Transverse colon (tissue), 4 donors: ENCODE measurements at regions not wholly inside any gene's neighbourhood (a gene's known extent, or its start where the extent isn't known, plus 50 kb on each side); places are given as distances from the start of the nearest gene placed in this dataset.

ENCODE experiments used
- DNase-seq: peaks from one replicate; pipeline ENCODE4 v3.0.0-alpha.2; 2019
- H3K27ac ChIP-seq, 4 donors: fragments of 200-600 bp; sonication (generic); 2 replicates each; pipeline ENCODE4 v1.5.1; 2016 to 2018; ENCODE audit warnings: inconsistent platforms in 4 of 4
- H3K27me3 ChIP-seq: fragments of 200-600 bp; sonication (generic); 2 replicates; pipeline ENCODE4 v1.5.1; 2017; ENCODE audit warnings: inconsistent platforms
- H3K36me3 ChIP-seq, 4 donors: fragments of 200-600 bp; sonication (generic); 2 replicates each; pipeline ENCODE4 v1.5.1; 2017 to 2019; ENCODE audit warnings: inconsistent platforms in 4 of 4
- H3K4me1 ChIP-seq, 4 donors: fragments of 200-600 bp; sonication (generic); 2 replicates each; pipeline ENCODE4 v1.5.1; 2017 to 2020; ENCODE audit warnings: inconsistent platforms in 4 of 4
- H3K4me3 ChIP-seq, 4 donors: fragments of 200-600 bp; sonication (generic); 1 replicate in 1 of 4; 2 replicates in 3 of 4; pipeline versions ENCODE4 v1.5.1 to v1.6.1; 2017 to 2019; ENCODE audit warnings: inconsistent platforms in 4 of 4
- H3K9me3 ChIP-seq, 2 donors: fragments of 200-600 bp; sonication (generic); 2 replicates each; pipeline ENCODE4 v1.5.1; 2017 to 2019; ENCODE audit warnings: inconsistent platforms in 2 of 2
- CTCF ChIP-seq, 5 experiments: fragments of 200-600 bp in 3 of 5; fragments of 450-650 bp in 2 of 5; sonication (generic) in 3 of 5; IDR thresholded peaks; 1 replicate in 2 of 5; 2 replicates in 3 of 5; pipeline ENCODE4 v1.5.1; 2016 to 2017; ENCODE audit warnings: antibody characterized with exemption in 5 of 5, inconsistent platforms in 3 of 5, mild to moderate bottlenecking in 2 of 5, moderate library complexity in 1 of 5
- EP300 ChIP-seq: sonication (generic); formaldehyde crosslinking; IDR thresholded peaks from one replicate; pipeline ENCODE4 v1.6.1; 2017; ENCODE audit warnings: antibody characterized with exemption, low read depth
- POLR2A ChIP-seq: fragments of 450-650 bp; IDR thresholded peaks from one replicate; pipeline ENCODE4 v1.6.1; 2016; ENCODE audit warnings: antibody characterized with exemption, mild to moderate bottlenecking, moderate library complexity
- POLR2AphosphoS5 ChIP-seq, 3 donors: sonication (generic); formaldehyde crosslinking; IDR thresholded peaks; one replicate each; pipeline ENCODE4 v1.6.1; 2016; ENCODE audit warnings: antibody characterized with exemption in 3 of 3
- WGBS, 2 donors: methylation state at CpG; one replicate each; pipeline ENCODE4 v1.1.5; 2018; ENCODE audit warnings: low coverage in 1 of 2; 5-methylcytosine and 5-hydroxymethylcytosine counted together
- in situ Hi-C, 4 donors: fragments of 200-750 bp; cut with MboI; loops; one replicate each; pipeline versions ENCODE4 v1.15.0 to v1.15.1; 2017; ENCODE audit warnings: low sequenced_read_pairs in 3 of 4, low pct_ligation_motif_present in 1 of 4, low pct_unique_long_range_greater_than_20kb in 1 of 4
- intact Hi-C: fragments of 100-400 bp; cut with DNase I; formaldehyde crosslinking; loops from one replicate; pipeline ENCODE4 v1.15.1; 2023; ENCODE audit warnings: low total_unique reads

- WGBS, 2 donors = 56 to 63% methylated on average over 2 to 3 of the region's 3 CpGs
- intact Hi-C loops = no loop called here
- TF ChIP-seq POLR2AphosphoS5 (IDR thresholded peaks at IDR 0.05) (no peak), POLR2A (no peak)
These were observed 156.2 kb upstream of the ARPP21 start for GRCh38 chr3:35483131-35483530.

GRCh38 chr3:35484929-35485530 lies 154.3 kb upstream of the ARPP21 start:
- no peak for TF ChIP-seq POLR2A
- no peak for TF ChIP-seq POLR2AphosphoS5 (IDR thresholded peaks at IDR 0.05)
- TF ChIP-seq EP300 = no peak
- TF ChIP-seq CTCF (IDR thresholded peaks at IDR 0.05) = no peak
- Histone ChIP-seq H3K4me3 (no peak overlapping the region), H3K27ac (no peak overlapping the region), H3K9me3 (no peaks in the 10 kb centered on the region), H3K4me1 (no peaks in the 10 kb centered on the region), H3K36me3 (no peaks in the 10 kb centered on the region), H3K27me3 (no peaks in the 10 kb centered on the region)
- 44 to 51% methylated on average over 1 of the region's 1 CpG for WGBS, 2 donors
- DNase-seq = no peak
- intact Hi-C loops = no loop called here
- in situ Hi-C loops = no loop called here

More at GRCh38 chr3:35483131-35483530, 156.2 kb upstream of the ARPP21 start:
- H3K4me1 ChIP-seq = no peaks in the 10 kb centered on the region
- H3K27ac ChIP-seq = no peak overlapping the region
- no peaks in the 10 kb centered on the region for H3K36me3 ChIP-seq
- no peak overlapping the region for H3K4me3 ChIP-seq
- in situ Hi-C loops = no loop called here
- H3K9me3 ChIP-seq = no peaks in the 10 kb centered on the region
- DNase-seq = no peak
- no peaks in the 10 kb centered on the region for H3K27me3 ChIP-seq

- DNase-seq = no peak
- Histone ChIP-seq H3K27me3 (no peaks in the 10 kb centered on the region), H3K4me3 (no peak overlapping the region), H3K4me1 (no peaks in the 10 kb centered on the region), H3K36me3 (no peaks in the 10 kb centered on the region), H3K9me3 (no peaks in the 10 kb centered on the region), H3K27ac (no peak overlapping the region)
- in situ Hi-C loops = no loop called here
- TF ChIP-seq POLR2A = no peak
- WGBS, 2 donors = 74 to 78% methylated on average over 1 of the region's 1 CpG
- intact Hi-C loops = no loop called here
These were observed 153.0 kb upstream of the ARPP21 start for GRCh38 chr3:35486295-35486694.

- in situ Hi-C loops = no loop called here
- no peaks in the 10 kb centered on the region for H3K36me3 ChIP-seq
- no peaks in the 10 kb centered on the region for H3K27me3 ChIP-seq
- WGBS, 2 donors = 48 to 52% methylated on average over 2 of the region's 2 CpGs
- no peak for TF ChIP-seq EP300
- no peak for TF ChIP-seq CTCF (IDR thresholded peaks at IDR 0.05)
- TF ChIP-seq POLR2AphosphoS5 (IDR thresholded peaks at IDR 0.05) = no peak
- no peak for TF ChIP-seq POLR2A
- H3K27ac ChIP-seq = no peak overlapping the region
- intact Hi-C loops = no loop called here
- H3K4me3 ChIP-seq = no peak overlapping the region
- no peaks in the 10 kb centered on the region for H3K9me3 ChIP-seq
- no peaks in the 10 kb centered on the region for H3K4me1 ChIP-seq
- DNase-seq = no peak
These were observed 151.9 kb upstream of the ARPP21 start for GRCh38 chr3:35487376-35487775.

GRCh38 chr3:35488526-35488925 lies 150.8 kb upstream of the ARPP21 start:
- in situ Hi-C loops (no loop called here), intact Hi-C loops (no loop called here)
- Histone ChIP-seq H3K27ac (no peak overlapping the region), H3K4me3 (no peak overlapping the region), H3K27me3 (no peaks in the 10 kb centered on the region), H3K9me3 (no peaks in the 10 kb centered on the region), H3K4me1 (no peaks in the 10 kb centered on the region), H3K36me3 (no peaks in the 10 kb centered on the region)
- 55 to 60% methylated on average over 1 of the region's 1 CpG for WGBS, 2 donors
- DNase-seq = no peak
- TF ChIP-seq EP300 (no peak), POLR2AphosphoS5 (IDR thresholded peaks at IDR 0.05) (no peak), POLR2A (no peak), CTCF (IDR thresholded peaks at IDR 0.05) (no peak)
